Femur (tissue), 1 donor: ENCODE measurements at regions not wholly inside any gene's neighbourhood (a gene's known extent, or its start where the extent isn't known, plus 50 kb on each side); places are given as distances from the start of the nearest gene placed in this dataset.
A peak's percentile ranks its signal among the peaks of the same experiment; 100 is the strongest.
"Not testable (repeated sequence)": the region's sequence is repeated elsewhere in the genome, so short reads cannot be mapped to it uniquely, and the experiment has no call there.

Experiments
- DNase-seq: peaks from one replicate; pipeline ENCODE4 v3.0.0-alpha.2; 2017

DNA sequence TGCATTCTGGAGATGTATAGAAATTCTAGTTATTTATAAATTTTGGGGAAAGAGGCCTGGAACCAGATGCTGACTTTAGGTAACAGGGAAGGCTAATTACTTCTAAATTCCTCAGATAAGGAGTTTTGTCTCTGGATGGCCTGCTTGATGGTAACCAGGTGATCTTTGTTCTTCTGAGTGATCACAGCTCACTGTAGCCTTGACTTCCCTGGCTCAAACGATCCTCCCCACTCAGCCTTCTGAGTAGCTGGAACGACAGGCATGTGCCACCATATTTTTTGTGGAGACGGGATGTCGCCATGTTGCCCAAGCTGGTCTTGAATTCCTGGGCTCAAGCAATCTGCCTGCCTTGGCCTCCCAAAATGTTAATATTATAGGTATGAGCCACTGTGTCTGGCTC lies 54.4 kb upstream of the MSH6 start:
- DNase-seq, result no peak

GRCh38 chr2:47727956-47728355 lies 55.0 kb upstream of the MSH6 start:
- DNase-seq, result no peak

GRCh38 chr2:47726978-47727377 lies 56.0 kb upstream of the MSH6 start:
- not testable (repeated sequence) for DNase-seq

GRCh38 chr2:47725808-47726207 lies 57.1 kb upstream of the MSH6 start:
- no peak for DNase-seq

DNA sequence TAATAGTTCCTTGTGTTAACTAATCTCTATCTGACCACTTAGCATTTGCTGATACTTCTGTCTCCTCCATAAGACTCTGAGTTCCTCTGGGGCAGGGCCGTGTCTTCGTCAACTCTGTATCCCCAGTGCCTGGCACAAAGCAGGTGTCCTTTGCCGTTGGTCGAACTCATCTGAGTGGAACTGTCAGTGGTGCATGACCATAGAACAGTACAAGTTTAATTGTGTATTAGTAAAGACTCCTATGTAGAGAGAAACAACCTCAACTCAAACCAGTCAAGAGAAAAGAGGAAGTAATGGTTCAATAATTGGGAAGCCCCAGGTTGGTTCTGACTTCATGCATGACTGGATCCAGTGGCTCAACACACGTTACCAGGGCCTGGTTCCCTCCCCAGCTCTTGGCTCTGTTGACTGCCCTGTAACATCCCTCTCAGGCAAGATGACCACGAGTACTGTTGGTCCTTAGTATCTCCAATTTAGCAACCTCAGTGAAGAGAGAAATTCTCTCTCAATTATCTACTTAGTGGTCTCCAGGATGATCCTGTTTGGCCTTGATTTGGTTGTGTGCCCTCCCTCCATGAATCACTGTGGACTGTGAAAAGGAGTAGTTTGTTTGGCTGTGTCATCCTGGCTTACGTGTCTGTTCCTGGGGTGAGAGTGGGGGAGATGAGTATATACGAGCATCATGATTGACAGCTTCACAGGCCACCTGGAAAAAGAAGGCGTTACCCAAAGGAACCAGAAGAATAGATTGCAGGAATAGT lies 58.5 kb upstream of the MSH6 start:
- DNase-seq, result peak; percentile 36

DNA sequence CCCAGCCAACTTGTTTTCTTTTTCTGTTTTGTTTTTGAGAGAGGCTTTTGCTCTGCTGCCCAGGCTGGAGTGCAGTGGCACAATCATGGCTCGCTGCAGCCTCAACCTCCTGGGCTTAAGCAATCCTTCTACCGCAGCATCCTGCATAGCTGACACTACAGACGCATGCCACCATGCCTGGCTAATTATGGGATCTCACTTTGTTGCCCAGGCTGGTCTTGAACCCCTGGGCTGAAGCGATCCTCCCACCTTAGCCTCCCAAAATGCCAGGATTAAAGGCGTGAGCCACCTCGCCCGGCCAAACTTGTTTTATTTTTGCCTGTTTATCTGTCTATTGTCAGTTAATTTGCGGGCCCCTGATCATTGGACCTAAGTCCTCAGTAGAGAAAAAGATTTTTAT lies 61.6 kb upstream of the MSH6 start:
- no peak for DNase-seq

- no peak for DNase-seq
These were observed 62.4 kb upstream of the MSH6 start for GRCh38 chr2:47720559-47720958.

DNA sequence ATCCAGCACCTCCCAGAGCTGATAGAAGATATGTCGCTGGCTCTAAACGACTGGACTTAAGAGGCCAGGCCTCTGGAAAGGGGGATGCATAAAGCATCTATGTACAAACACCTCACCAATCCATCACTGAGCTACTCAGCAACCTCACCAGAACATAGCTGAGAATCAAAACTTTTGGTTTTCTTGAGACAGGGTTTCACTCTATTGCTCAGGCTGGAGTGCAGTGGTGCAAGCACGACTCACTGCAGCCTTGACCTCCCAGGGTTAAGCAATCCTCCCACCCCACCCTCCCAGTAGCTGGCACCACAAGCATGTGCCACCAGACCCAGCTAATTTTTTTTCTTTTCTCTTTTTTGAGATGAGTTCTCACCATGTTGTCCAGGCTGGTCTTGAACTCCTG lies 62.9 kb upstream of the MSH6 start:
- no peak for DNase-seq

DNA sequence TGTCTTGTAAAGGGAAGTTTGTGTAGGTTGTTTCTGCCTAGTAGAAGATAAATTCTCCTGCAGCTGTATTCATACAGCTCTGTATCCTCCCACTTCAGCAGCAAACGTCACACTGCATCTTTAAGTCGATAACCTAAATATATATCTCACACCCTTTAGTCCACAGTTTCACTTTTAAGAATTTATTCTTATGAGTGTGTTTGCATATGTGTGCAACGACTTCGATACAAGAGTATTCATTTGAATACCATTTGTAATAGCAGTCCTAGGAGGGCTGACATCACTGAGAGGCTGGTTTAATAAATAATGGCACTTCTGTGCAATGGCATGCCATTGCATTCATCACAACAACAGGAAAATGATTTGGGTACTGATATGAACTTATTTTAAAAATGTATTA lies 63.8 kb upstream of the MSH6 start:
- DNase-seq, result no peak

DNA sequence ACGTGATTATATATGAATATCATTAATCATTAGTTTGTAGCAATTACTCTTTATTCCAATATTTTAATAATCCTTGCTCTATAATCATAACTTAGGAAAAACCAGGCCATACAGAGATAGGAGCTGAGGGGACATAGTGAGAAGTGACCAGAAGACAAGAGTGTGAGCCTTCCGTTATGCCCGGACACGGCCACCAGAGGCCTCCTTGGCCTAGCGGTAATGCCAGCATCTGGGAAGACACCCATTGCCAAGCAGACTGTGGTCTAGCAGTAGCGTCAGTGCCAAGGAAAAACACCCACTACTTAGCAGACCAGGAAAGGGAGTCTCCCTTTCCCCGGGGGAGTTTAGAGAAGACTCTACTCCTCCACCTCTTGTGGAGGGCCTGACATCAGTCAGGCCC lies 66.6 kb upstream of the MSH6 start:
- not testable (repeated sequence) for DNase-seq

DNA sequence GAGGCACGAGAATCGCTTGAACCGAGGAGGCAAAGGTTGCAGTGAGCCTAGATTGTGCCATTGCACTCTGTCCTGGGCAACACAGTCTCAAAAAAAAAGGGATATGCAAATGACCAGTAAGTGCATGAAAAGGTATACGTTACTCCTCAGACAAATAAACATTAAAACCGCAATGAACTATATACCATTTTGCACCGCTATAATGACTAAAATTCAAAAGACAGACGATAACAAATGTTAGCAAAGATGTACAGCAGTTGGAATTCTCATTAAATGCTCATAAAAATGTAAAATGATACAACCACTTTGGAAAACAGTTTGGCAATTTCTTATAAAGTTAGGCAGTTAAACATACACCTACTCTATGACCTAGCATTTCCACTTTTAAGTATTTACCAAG lies 67.4 kb upstream of the MSH6 start:
- DNase-seq, result no peak

DNA sequence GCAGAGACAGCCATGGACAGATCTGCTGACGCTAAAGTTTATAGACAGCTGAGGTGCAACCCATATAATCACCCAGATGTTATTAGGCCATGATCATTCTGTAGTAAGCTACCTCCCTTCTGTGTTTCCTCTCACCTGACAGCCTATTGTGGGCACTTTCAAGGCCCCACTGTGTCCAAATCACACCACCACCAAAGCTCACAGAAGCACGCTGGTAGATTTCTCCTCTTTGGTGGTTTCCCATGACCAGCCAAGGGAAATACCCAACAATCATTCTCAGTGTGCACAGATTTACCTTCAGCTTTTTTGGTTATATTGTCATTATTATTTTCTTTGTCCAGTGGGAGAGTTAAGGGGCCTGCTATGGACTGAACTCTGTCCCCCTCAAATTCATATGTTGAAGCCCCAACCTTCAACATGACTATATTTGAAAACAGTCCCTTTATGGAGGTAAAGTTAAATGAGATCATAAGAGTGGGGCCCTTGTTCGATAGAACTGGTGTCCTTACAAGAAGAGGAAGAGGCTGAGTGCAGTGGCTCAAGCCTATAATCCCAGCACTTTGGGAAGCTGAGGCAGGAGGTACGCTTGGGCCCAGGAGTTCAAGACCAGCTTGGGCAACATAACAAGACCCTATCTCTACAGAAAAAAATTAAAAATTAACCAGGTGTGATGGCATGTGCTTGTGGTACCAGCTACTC lies 74.0 kb upstream of the MSH6 start:
- DNase-seq, result no peak

DNA sequence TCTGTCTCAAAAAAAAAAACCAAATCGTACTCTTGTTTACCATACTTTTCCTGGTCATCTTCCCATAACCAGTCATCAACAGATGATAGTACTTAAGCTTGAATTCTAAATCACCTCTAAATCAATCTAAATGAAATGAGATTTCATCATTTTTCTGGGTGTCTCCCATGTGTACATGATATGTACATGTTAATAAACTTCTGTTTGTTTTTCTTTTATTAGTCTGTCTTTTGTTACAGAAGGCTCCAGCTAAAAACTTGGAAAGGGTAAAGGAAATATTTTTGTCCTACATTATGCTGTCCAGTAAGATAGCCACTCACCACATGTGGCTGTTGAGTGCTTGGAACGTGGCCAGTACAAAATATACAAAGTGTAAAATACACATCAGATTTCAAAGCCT lies 78.7 kb upstream of the MSH6 start:
- no peak for DNase-seq

GRCh38 chr2:47699533-47700215 lies 83.3 kb upstream of the MSH6 start:
- no peak for DNase-seq

DNA sequence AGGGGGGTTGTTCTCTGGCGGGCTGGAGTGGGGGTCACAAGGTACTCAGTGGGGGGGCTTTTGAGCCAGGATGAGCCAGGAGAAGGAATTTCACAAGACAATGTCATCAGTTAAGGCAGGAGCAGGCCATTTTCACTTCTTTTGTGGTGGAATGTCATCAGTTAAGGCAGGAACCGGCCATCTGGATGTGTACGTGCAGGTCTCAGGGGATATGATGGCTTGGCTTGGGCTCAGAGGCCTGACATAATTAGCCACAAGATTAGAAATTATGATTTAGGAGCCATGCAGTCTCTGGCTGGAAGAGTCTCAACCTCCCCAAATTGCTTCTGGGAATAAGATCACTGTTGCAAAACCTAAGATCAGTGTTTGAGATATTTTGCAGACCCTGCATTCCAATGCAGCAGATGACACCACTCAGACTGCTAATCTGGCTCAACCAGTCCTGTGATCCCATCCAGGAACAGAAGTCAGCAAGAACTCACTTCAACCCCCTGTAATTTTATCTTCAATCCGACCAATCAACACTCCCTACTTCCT lies 84.4 kb upstream of the MSH6 start:
- DNase-seq, result not testable (repeated sequence)

DNA sequence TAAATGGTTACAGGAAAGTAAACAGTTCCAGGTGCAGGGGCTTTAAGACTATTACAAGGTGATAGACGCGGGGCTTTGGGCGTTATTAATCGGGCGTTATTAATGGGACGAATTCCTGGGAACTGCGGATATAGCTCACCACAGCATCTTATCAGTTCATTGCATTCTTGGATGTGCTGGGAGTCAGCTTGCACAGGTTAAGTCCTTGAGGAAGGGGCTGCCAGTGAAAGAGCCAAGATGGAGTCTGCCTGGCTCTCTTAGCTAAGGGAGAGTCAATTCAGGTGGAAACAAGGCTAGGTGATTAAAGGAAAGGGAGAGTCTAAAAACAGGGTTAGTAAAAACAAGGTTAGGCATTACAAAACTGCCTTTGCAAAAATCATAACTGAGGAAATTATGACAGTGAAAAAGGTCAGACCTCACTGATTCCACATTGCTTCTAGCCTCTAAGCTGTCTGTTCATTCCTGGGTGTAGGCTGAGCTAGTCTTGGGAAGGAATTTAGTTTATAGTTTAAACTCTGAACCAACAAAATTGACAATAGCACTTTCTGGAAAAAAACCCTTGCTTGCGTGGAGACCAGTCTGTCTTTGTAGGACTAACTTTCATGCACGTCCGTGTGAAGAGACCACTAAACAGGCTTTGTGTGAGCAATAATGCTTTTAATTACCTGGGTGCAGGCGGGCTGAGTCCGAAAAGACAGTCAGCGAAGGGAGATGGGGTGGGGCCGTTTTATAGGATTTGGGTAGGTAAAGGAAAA lies 85.1 kb upstream of the MSH6 start:
- not testable (repeated sequence) for DNase-seq

DNA sequence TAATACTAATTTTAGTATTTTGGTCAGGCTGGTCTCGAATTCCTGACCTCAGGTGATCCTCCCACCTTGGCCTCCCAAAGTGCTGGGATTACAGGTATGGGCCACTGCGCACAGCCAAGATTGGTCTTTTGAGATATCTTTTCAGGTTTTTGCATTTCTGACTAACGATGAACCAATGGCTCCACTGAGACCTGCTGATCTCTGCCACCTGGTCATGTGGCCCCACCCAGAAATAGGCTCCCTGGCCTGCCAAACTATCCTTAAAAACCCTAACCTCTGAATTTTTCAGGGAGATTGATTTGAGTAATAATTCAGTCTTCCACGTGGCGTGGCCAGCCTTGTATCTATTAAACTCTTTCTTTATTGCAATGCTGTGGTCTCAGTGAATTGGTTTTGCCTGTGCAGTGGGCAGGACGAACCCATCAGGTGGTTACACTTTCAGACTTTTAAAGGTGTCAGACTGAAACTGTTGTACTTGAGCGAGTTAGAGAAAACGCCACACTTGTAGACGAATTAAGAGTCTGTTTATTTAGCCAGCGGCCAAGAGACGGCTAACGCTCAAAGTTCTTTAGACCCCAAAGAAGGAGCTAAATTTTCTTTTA lies 85.8 kb upstream of the MSH6 start:
- no peak for DNase-seq

DNA sequence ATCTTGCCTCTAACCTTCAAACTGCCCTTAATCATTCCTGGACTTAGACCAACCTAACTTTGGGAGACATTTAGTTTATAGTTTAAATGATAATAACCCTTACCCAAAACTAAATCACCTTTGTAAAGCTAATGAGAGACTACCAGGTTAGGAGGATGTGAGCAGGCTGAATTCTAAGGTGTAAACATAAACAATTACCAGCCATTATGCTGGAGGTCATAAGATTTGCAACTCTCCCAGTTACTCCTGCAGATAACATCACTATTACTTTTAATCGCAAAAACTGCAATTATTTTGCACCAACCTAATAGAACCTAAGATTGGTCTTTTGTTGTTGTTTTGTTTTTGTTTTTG lies 86.5 kb upstream of the MSH6 start:
- DNase-seq, result no peak

GRCh38 chr2:47695800-47696477 lies 87.0 kb upstream of the MSH6 start:
- DNase-seq, result no peak

GRCh38 chr2:47694451-47694850 lies 88.5 kb upstream of the MSH6 start:
- DNase-seq, result not testable (repeated sequence)

- DNase-seq, result not testable (repeated sequence)
These were observed 92.1 kb upstream of the MSH6 start for GRCh38 chr2:47690706-47691325.

DNA sequence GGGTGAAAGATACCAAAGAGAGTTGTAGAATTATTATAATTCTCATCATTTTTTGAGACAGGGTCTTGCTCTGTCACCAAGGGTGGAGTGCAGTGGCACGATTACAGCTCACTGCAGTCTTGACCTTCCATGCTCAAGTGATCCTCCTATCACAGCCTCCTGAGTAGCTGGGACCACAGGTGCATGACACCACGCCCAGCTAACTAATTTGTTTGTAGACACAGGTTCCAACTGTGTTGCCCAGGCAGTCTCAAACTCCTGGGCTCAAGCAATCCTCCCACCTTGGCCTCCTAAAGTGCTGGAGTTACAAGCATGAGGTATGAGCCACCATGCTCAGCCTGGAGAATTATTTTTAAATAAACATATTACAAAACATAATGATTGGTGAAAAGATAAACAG lies 92.8 kb upstream of the MSH6 start:
- no peak for DNase-seq
